HG03432 (cell line): ENCODE measurements at regions not wholly inside any gene's neighbourhood (a gene's known extent, or its start where the extent isn't known, plus 50 kb on each side); places are given as distances from the start of the nearest gene placed in this dataset.
"Not testable (repeated sequence)": the region's sequence is repeated elsewhere in the genome, so short reads cannot be mapped to it uniquely, and the experiment has no call there.

Experiments
- ATAC-seq: cut with Tn5 transposase; IDR thresholded peaks from one replicate; pipeline ENCODE4 v1.9.1; 2021; ENCODE audit warnings: mild to moderate bottlenecking, moderate library complexity; ENCODE audit not compliant: unreplicated experiment

DNA sequence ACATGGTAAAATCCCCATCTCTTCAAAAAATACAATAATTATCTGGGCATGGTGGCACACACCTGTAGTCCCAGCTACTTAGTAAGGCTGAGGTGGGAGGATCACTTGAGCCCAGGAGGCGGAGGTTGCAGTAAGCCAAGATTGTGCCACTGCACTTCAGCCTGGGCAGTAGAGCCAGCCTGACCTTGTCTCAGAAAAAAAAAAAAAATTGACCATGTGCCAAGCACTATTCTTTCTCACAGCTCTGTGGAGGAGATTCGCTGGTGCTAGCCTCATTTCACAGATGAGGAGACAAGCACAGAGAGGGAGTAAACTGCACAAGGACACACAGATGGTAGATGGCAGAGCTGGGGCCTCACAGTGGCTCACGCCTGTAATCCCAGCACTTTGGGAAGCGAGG lies 131.8 kb upstream of the JARID2 start:
- no peak for ATAC-seq

DNA sequence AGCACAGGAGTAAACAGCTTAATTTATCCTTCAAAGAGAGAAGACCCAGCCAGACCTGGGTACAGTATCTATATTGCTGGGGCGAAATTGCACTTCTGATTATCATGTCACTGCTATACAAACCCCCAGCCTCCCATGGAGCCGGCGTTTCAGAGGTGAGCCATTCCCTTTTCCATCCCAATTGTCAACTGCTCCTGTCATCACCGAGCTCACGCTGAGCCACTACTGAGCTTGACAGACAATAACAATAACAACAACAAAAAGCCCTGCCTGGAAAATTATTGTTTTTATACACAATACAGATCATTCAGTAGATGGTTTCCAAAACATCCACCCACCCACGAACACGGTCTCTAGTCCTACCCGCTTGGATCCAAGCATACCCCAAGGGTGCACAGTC lies 129.0 kb upstream of the JARID2 start:
- ATAC-seq: no peak

DNA sequence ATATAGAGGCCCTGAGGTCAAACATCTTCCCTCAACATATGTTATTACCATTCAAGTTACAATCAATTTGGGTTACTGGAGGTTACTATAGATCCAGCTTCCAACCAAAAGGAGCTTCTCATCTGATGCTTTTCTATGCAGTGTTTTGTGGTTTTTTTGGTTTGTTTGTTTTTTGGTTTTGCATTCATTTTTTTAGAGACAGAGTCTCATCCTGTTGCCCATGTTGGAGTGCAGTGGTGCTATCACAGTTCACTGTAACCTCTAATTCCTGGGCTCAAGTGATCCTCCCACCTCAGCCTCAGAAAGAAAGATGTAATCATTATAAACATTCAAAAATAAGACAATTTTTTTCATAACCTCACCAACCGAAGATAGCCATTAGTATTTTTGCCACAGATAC lies 124.4 kb upstream of the JARID2 start:
- ATAC-seq: no peak

DNA sequence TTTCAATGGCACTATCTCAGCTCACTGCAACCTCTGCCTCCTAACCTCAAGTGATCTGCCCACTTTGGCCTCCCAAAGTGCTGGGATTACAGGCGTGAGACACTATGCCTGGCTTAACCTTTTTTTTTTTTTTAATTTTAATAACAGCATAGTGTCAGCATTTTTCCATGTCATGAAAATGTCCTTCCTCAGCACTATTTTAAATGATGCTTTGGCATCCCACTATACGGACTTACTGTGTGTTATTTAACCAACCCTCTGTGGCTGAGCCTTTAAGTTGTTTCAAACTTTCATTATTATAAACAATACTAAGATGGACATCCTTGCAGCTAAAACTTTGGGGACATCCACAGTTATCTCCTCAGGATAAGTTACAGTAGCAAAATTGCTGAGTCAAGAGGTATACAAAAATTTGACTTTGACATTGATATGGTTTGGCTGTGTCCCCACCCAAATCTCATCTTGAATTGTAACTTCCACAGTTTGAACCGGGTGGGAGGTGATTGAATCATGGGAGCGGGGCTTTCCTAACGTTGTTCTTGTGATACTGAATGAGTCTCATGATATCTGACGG lies 123.8 kb upstream of the JARID2 start:
- ATAC-seq: no peak

DNA sequence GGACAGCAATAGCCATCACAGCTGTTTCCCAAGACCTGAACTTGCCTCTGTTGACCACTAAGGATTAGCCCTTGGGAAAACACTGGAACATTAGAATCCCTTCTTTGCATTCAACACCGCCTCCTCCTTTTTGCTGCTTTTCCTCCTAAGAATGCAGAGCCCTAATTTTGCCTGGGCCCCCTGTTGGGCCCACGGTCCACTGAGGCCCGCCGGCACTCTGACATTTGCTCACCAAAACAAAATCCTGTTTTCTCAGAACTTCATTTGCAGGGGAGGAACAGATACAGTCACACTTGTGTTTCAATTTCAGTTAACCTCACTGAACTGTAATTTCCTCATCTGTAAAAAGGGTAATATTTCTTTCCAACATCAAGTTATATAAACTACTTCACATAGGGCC lies 116.0 kb upstream of the JARID2 start:
- no peak for ATAC-seq

DNA sequence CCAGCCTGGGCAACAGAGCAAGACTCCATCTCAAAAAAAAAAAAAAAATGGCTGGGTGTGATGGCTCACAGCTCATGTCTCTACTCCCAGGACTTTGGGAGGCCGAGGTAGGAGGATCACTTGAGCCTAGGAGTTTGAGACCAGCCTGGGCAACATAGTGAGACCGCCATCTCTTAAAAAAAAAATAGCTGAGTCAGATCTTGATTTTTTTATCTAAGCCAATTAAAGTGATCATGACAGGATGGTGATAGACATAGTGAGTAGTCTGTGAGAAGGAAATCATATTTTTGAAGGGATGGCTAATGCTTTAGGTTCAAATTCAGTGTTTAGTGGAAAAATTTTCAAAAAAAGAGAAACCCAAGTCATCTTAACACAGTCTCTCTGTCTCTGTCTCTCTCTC lies 114.6 kb upstream of the JARID2 start:
- no peak for ATAC-seq

DNA sequence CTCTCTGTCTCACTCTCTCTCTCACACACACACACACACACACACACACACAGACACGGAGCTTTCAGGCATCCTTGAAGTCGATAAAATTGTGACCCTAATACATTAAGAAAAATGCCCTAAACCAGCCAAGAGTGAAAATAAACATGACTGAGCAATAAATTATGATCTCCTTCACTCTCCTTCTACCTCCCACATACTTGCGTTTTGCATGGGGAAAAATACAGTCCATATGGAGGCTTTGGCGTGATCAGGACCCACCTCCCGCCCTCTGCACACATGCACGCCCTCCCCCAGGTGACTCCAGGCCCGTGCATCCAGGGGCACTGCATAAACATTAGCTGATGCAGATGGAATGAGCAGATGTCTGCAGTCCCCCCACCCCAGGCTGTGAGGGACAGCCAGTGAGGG lies 114.2 kb upstream of the JARID2 start:
- no peak for ATAC-seq

DNA sequence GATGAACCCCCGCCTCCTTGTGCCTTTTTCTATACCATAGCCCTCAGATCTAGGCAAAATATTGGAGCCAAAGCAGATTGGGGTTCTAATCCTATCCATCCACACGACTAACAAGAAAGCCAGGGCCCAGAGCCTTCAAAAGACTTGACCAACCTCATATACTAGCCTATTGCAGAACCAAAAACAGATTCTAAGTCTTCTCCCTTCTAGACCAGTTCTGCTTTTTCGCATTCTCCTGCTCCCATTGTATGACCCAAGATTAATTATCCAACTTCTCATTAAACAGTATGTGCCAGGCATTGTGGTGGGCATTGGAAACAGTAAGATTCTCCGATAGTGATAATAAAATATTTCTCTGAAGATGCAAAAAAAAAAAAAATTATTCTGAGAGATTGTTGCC lies 113.7 kb upstream of the JARID2 start:
- no peak for ATAC-seq

DNA sequence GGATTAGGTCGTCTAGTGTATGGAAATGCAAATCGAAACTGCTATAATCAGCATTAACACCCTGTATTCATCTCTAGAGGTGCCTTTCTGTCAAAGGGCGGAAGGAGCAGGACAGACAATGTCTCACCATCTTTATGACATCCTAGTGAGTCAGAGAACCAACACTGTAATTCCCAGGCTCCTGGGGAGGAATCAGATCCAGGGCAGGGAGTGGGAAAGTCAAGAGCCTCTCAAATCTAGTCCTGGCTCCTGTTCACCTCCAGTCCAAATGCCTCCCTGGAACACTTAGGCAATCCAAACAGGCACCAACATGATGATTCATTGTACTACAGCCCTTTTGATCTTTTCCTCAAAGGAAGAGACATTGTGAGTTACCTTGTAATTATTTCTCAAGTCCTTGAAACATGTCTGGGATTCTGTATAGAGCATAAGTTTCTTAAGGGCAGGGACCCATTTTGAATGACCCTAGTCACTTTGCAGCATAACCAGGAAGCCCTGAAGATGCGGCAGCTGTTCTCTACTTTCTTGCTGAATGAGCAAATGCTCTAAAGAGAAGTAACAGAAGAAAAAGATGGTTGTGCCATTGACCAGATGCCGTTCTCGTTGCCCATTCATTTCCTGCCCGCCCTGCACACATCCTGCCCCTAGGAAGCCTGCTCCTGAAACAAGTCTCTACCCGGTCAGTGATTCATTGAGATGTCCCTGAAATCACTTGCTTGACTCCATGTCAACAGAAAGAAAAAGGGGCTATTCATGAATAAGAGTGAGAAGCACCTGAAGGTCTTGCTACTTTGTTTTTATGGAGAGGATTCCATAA lies 112.8 kb upstream of the JARID2 start:
- no peak for ATAC-seq

DNA sequence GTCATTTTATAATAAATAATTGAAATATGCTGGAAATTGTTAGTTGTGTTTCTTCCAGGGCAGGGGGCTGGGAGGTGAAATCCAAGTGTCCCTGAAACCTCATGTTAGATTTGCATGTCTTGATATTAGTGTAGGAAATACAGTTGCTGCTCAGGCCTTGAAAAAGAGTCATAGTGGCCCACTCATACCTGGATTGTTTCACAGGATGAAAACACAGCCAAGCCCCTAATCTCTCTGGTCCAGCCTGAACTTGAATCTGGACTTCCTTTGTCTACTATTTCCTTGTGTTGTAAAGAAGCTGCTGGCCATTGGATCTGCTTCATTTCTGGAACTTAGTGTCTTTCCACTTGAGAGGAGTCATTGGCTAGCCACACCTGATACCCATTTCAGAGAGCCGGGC lies 108.8 kb upstream of the JARID2 start:
- ATAC-seq: no peak

DNA sequence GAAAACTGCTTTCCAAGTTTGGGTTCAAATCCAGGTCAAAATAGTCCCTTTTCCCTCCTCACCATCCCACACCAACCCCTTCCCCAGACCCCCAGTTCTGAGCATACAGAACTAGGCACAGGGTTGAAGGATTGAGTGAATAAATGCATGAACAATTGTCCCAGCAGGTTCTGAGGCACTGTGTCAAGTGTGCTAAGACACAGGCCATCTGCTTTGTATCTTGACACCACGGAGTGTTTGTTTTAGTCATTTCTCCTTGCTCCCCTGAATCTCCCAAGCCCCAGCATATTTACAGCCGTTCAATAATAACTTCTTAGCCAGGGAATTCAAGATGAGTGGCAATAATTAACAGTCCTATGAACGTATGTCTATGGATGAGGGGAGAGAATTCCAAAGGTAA lies 102.8 kb upstream of the JARID2 start:
- no peak for ATAC-seq

DNA sequence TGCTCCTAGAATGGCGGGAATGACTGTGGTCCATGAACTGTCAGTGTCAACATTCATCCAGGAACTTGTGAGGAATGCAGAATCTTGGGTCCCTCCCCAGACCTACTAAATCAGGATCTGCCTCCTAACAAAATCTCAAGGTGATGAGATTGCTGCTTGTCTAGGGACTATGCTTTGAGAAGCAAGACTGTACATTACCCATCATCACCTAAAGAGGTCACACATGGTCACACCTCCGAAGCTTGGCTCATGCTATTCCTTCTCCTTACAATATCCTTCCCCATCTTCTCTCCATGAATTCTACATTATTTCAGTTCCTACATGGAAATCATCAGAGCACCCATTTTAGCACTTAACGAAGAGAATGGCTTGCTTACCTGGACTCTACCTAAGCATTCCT lies 102.3 kb upstream of the JARID2 start:
- ATAC-seq: no peak

DNA sequence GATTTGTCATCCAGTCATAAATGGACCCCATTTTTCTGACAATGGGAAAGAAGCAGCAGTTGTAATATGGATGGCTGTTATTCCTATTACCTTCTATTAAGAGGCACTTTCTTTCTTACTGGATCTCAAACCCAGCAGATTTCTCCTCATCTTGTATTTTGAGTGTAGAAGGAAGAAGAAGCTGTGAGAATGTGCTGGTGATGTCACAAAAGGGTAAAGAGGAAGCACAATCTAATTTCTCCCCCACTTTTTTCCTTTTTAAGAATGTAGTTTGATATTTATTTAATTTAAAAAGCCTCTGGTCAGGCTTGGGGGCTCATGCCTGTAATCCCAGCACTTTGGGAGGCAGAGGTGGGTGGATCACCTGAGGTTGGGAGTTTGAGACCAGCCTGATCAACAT lies 100.0 kb upstream of the JARID2 start:
- no peak for ATAC-seq

DNA sequence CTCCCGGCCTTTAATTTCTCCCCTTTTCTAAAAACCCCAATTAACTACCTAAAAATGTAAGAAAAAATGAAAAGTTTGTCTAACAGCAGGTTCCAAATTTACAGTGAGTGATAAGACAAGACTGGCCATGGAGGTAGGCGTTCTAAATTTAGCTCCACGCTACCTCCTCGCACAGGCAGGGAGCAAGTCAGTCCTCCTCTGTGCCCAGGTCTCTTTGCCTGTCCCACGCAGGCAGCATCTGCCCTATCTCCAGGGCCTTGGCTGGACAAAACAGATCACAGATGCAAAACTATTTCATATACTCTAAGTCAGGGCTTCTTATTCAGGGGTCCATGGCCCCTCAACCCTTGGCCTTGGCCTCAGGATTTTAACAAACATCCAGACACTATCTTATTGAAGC lies 98.0 kb upstream of the JARID2 start:
- ATAC-seq: no peak

DNA sequence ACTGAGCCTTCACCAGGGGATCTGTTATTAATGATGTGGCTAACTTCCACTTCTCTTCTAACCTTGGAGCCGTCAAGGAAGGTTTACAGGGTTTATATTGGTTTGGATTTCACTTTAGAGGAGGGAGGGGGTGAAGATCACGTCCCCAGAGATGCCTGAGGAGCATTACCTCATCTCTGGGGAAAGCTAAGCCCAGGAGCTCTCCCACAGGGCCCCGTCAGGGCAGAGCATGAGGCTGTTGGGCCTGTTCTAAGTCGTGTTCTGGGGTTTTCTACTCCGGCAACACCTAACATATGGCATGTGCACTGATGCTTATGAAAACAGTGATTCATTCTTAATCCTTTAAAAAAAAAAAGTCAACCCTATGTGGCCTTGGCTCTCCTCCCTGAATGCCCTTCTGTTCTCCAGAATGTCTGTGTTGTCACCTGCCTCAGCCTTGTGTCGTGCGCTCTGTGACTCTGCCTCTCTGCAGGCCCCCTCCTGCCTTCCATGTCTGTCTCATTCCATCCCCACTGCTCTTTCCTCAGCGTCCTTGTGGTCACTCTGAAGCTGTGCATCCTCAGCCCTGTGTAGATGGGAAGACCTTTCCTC lies 97.4 kb upstream of the JARID2 start:
- no peak for ATAC-seq

DNA sequence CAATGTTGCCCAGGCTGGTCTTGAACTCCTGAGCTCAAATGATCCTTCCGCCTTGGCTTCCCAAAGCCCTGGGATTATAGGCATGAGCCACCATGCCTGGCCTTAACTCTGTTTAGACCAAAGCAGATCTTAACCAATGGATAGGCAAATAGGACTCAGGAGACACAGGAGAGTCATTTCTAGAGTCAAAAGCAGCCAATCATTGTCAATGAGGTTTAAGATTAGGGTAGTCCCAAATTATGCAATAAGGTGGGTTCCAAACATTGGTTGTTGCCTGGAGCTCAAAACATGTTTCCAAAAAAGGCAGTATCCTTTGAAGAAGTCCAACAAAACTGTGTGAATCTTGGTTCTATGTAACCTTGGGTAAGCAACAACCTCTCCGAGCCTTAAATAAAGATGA lies 95.7 kb upstream of the JARID2 start:
- ATAC-seq: no peak

DNA sequence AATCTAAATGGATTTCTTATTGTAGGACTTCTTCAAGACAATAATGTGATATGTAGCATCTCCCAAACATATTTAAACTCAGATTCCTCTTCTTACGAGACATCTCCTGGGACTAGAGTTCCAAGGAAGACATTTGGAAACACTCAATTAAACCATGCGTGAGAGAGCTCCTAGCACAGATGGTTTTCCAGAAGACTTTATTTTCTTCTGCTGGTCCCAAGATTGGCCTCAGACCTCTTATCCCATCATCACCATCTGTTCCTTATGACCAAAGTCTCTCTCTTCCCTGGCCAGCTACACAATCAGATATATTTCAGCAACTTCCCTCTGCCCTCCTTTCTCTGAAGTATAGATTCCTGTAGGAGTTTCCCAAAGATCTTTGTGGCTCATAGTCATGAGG lies 93.2 kb upstream of the JARID2 start:
- ATAC-seq: no peak

DNA sequence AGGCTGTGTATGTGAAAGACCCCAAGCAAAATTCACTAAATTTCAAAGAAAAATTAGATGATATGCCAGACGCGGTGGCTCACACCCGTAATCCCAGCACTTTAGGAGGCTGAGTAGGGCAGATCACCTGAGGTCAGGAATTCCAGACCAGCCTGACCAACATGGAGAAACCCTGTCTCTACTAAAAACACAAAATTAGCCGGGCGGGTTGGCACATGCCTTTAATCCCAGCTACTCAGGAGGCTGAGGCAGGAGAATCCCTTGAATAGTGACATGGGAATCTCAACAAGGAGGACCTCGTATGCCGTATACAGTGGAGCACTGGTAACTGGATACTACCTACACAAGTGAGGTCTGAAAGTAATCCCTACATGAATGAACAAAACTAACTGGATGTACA lies 92.7 kb upstream of the JARID2 start:
- no peak for ATAC-seq

DNA sequence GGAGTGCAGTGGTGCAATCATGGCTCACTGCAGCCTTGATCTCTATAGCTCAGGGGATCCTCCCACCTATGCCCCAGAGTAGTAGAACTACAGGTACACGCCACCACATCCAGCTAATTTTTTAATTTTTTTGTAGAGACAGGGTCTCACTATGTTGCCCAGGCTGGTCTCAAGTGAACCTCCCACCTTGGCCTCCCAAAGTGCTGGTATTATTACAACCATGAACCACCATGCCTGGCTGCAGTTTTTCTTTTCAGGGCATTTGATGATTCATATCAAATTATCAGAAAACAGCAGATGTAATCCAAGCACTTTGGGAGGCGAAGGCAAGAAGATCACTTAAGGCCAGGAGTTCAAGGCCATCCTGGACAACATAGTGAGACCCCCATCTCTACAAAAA lies 88.4 kb upstream of the JARID2 start:
- no peak for ATAC-seq

DNA sequence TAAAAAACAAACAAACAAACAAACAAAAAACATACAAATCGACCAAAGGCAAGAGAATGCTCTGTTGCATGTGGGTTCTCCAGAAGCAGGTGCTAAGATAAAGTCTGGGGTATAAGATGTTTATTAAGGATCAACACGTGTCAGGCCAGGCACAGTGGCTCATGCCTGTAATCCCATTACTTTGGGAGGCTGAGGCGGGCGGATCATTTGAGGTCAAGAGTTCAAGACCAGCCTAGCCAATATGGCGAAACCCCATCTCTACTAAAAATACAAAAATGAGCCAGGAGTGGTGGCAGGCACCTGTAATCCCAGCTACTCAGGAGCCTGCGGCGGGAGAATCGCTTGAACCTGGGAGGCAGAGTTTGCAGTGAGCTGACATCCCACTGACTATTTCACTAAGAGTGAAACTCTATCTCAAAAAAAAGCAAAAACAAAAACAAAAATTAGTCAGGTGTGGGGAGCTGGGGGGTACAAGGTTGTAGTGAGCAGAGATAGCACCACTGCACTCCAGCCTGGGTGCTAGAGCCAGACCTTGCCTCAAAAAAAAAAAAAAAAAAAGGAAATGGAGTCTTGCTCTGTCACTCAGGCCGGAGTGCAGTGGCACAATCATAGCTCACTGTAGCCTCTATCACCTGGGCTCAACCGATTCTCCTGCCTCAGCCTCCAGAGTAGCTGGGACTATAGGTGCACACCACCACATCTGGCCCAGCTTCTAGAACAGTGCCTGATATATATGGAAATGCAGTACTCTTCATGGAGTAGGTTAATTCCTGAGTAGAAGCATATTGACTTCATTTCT lies 86.8 kb upstream of the JARID2 start:
- no peak for ATAC-seq

DNA sequence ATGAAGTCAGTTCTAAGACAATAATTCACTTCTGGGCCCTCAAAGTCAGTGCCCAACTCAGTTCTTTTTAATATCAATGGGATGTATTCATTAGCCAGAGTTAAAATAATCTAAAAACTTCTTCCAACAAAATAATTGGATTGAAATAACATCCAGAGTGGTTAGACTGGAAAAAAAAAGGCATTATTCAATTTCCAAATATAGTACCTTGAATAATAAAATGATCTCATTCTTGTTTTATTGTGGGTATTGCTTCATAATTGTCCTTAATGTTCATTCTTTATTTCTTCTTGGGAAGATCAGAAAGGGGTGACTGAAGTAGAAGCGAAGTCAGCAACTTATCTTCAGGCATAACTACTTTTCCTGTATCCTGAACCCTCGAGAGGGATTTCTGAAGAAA lies 85.1 kb upstream of the JARID2 start:
- ATAC-seq: no peak

DNA sequence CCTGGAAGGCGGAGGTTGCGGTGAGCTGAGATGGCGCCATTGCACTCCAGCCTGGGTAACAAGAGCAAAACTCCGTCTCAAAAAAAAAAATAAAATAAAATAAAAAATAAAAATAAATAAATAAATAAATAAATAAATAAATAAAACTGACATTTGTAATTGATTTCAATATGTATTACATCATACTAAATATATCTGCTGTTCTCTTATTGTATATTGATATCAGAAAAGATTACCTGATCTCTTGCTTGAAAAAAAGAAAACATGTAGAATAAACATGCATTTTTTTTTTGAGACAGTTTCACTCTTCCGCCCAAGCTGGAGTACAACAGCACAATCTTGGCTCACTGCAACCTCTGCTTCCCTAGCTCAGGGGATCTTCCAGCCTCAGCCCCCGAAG lies 81.0 kb upstream of the JARID2 start:
- not testable (repeated sequence) for ATAC-seq
